LNCaP clone FGC (cell line): ENCODE measurements at regions not wholly inside any gene's neighbourhood (a gene's known extent, or its start where the extent isn't known, plus 50 kb on each side); places are given as distances from the start of the nearest gene placed in this dataset.

ENCODE experiments used
- DNase-seq: peaks from one replicate; pipeline ENCODE4 v3.0.0-alpha.2; 2011; ENCODE audit warnings: low read depth
- H3K4me3 ChIP-seq: 2 replicates; pipeline ENCODE4 v1.5.1; 2011; ENCODE audit warnings: mild to moderate bottlenecking, low read depth, low read length, control low read depth
- TF ChIP-seq, protein P1 (sequence below): IDR thresholded peaks from 2 replicates; pipeline ENCODE4 v1.5.1; 2012; ENCODE audit warnings: mild to moderate bottlenecking; ENCODE audit not compliant: control insufficient read depth, insufficient read depth; ENCODE audit errors: extremely low read depth

DNA sequence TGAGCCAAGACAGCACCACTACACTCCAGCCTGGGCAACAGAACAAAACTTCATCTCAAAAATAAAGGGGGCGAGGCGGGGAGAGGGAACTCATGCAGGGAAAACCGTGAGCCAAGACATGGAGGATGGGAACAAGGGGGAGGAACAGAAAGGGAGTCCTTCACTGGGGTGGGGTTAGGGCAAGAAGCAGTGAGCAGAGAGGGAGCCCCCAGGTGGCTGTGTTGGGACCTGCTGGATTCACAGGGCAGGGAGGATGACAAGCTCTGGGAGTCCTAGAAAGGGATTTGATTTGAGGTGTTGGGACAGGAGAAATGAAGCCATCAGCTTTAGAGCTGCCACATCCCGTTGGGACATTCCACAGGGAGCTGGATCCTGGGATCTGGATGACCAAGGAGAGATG lies 90.6 kb upstream of the TOP1 start:
- TF ChIP-seq, protein P1, sequence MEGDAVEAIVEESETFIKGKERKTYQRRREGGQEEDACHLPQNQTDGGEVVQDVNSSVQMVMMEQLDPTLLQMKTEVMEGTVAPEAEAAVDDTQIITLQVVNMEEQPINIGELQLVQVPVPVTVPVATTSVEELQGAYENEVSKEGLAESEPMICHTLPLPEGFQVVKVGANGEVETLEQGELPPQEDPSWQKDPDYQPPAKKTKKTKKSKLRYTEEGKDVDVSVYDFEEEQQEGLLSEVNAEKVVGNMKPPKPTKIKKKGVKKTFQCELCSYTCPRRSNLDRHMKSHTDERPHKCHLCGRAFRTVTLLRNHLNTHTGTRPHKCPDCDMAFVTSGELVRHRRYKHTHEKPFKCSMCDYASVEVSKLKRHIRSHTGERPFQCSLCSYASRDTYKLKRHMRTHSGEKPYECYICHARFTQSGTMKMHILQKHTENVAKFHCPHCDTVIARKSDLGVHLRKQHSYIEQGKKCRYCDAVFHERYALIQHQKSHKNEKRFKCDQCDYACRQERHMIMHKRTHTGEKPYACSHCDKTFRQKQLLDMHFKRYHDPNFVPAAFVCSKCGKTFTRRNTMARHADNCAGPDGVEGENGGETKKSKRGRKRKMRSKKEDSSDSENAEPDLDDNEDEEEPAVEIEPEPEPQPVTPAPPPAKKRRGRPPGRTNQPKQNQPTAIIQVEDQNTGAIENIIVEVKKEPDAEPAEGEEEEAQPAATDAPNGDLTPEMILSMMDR: no peak
- H3K4me3 ChIP-seq: no peak overlapping the region
- no peak for DNase-seq

DNA sequence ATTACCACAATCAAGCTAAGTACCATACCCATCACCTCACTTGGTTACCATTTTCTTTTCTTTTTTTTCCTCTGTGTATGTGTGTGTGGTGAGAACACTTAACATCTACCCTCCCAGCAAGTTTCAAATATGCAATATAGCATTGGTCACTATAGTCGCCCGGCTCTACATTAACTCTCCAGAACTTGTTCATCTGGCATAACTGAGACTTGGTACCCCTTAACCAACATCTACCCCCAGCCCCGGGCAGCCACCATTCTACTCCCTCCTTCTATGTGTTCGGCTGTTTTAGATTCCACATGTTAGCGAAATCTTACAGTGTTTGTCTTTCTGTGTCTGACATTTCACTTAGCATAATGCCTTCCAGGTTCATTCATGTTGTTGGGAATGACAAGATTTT lies 89.0 kb upstream of the TOP1 start:
- no peak overlapping the region for H3K4me3 ChIP-seq
- TF ChIP-seq, protein P1: no peak
- no peak for DNase-seq

DNA sequence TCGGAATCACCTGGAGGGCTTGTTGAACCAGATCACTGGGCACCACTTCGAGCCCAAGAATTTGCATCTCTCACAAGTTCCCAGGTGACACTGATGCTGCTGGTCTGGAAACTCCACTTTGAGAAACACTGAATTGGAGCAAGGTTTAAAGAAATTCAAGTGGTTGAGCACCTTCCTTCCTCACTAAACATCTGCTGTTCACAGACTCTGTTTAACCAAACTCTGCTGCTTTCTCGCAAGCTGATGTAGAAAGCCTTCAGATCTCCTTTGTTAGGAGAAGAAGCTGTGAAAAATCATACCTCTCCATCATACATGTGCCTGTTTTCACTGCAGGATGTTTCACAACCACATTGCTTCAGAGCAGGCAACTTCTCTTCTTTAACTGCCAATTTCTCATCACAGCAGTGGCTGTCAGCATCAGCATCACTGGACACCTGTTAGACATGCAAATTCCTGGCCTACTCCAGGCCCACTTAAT lies 87.5 kb upstream of the TOP1 start:
- DNase-seq: no peak
- TF ChIP-seq, protein P1: no peak
- no peak overlapping the region for H3K4me3 ChIP-seq

DNA sequence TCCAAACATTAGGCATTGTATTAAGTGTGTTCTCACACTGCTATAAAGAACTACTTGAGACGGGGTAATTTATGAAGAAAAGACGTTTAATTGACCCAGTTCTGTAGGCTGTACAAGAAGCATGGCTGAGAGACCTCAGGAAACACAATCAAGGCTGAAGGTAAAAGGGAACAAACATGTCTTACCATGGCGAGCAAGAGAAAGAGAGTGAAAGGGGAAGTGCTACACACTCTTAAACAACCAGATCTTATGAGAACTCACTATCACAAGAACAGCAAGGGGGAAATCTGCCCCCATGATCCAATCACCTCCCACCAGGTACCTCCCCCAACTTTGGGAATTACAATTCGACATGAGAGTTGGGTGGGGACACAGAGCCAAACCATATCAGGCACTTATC lies 86.6 kb upstream of the TOP1 start:
- no peak overlapping the region for H3K4me3 ChIP-seq
- TF ChIP-seq, protein P1: no peak
- DNase-seq: no peak

DNA sequence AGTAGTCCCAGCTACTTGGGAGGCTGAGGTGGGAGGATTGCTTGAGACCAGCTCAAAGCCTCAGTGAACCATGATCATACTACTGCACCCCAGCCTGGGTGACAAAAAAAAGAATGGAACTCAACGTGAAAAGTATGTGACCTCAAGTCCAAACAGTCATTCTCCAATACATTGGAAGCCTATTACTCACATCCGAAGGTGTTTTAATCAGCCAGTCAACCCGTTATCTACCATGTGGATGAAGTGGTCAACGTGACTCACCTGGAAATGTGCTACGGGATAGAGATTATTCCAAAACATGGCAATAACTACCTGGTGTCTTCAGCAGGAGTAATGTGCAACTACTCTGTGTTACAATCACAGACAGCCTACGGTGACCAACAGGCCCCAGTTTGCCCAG lies 85.8 kb upstream of the TOP1 start:
- no peak overlapping the region for H3K4me3 ChIP-seq
- DNase-seq: no peak
- TF ChIP-seq, protein P1: no peak

DNA sequence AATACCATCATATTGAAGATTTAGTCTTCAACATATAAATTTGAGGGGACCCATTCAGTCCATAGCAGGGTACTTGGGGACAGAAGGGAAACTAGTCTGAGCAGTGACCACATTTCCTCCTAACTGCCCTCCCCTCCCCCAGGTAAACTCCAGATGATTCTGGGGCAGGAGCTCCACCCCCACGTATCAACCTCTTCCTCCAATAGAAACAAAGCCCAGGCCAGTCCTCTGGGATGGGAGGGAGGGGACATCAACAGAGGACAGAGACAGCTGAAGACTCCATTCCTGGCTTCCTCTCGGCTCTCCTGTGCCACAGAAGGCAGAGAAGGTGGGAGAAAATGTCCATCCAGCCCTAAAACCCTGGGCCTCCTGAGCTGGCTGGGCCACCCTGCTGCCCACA lies 85.0 kb upstream of the TOP1 start:
- no peak overlapping the region for H3K4me3 ChIP-seq
- no peak for DNase-seq
- TF ChIP-seq, protein P1: no peak

DNA sequence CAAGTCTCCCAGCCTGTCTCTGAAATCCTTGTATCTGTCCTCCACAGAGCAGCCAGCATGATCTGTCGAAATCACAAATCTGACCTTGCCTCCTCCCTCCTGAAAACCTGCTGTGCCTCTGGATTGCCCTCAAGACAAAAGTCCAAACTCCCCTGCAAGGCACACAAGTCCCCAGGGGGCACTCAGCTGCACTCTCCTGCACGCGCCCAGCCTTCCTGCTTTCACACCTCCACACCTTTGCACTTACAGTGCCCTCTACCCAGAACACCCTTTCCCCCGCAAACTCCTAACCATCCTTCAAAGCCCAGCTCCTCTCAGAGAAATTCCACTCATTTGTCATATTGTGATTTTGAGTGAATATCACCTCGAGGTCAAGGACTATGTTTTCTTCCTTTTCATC lies 83.4 kb upstream of the TOP1 start:
- DNase-seq: no peak
- no peak overlapping the region for H3K4me3 ChIP-seq
- TF ChIP-seq, protein P1: no peak
